ENCODE measurements at regions not wholly inside any gene's neighbourhood (a gene's known extent, or its start where the extent isn't known, plus 50 kb on each side); places are given as distances from the start of the nearest gene placed in this dataset.

- TF ChIP-seq NFIC (IDR thresholded peaks at IDR 0.05) (peak; percentile 70), YY1 (IDR thresholded peaks at IDR 0.05; ENCODE audit: low read depth) (no peak)
Observed at GRCh38 chr17:13888056-13888609, 181.2 kb upstream of the COX10 start.

DNA sequence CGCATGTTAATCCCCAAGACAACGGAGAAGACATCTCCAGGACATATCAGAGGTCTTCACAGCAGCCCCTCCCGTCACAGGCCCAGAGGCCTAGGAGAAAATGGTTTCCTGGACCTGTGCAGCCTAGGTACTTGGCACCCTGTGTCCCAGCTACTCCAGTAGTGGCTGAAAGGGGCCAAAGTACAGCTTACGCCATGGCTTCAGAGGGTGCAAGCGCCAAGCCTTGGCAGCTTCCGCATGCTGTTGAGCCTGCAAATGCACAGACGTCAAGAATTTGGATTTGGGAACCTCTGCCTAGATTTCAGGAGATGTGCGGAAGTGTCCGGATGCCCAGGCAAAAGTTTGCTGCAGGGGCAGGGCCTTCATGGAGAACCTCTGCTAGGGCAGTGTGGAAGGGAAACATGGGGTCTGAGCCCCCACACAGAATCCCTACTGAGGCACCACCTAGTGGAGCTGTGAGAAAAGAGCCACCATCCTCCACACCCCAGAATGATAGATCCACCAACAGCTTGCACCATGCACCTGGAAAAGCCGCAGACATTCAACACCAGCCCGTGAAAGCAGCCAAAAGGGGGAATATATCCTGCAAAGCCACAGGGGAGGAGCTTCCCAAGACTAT is 159.3 kb upstream of the COX10 start:
- TF ChIP-seq CEBPB (IDR thresholded peaks at IDR 0.05) (no peak), ZBTB7A (IDR thresholded peaks at IDR 0.05; ENCODE audit: low read depth) (no peak)
- TF ChIP-seq, protein P1, sequence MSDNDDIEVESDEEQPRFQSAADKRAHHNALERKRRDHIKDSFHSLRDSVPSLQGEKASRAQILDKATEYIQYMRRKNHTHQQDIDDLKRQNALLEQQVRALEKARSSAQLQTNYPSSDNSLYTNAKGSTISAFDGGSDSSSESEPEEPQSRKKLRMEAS (IDR thresholded peaks at IDR 0.05): no peak
- TF ChIP-seq, protein P2, sequence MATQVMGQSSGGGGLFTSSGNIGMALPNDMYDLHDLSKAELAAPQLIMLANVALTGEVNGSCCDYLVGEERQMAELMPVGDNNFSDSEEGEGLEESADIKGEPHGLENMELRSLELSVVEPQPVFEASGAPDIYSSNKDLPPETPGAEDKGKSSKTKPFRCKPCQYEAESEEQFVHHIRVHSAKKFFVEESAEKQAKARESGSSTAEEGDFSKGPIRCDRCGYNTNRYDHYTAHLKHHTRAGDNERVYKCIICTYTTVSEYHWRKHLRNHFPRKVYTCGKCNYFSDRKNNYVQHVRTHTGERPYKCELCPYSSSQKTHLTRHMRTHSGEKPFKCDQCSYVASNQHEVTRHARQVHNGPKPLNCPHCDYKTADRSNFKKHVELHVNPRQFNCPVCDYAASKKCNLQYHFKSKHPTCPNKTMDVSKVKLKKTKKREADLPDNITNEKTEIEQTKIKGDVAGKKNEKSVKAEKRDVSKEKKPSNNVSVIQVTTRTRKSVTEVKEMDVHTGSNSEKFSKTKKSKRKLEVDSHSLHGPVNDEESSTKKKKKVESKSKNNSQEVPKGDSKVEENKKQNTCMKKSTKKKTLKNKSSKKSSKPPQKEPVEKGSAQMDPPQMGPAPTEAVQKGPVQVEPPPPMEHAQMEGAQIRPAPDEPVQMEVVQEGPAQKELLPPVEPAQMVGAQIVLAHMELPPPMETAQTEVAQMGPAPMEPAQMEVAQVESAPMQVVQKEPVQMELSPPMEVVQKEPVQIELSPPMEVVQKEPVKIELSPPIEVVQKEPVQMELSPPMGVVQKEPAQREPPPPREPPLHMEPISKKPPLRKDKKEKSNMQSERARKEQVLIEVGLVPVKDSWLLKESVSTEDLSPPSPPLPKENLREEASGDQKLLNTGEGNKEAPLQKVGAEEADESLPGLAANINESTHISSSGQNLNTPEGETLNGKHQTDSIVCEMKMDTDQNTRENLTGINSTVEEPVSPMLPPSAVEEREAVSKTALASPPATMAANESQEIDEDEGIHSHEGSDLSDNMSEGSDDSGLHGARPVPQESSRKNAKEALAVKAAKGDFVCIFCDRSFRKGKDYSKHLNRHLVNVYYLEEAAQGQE (IDR thresholded peaks at IDR 0.05; ENCODE audit: low read depth): no peak
- TF ChIP-seq, protein P3, sequence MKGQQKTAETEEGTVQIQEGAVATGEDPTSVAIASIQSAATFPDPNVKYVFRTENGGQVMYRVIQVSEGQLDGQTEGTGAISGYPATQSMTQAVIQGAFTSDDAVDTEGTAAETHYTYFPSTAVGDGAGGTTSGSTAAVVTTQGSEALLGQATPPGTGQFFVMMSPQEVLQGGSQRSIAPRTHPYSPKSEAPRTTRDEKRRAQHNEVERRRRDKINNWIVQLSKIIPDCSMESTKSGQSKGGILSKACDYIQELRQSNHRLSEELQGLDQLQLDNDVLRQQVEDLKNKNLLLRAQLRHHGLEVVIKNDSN (IDR thresholded peaks at IDR 0.05): no peak

- no peak for TF ChIP-seq NFIC (IDR thresholded peaks at IDR 0.05)
- no peak for TF ChIP-seq CREB1 (IDR thresholded peaks at IDR 0.05; ENCODE audit: low read depth)
- TF ChIP-seq YY1 (IDR thresholded peaks at IDR 0.05; ENCODE audit: low read depth): no peak
- TF ChIP-seq RAD21 (IDR thresholded peaks at IDR 0.05; ENCODE audit: low read depth): no peak
- TF ChIP-seq EP300 (IDR thresholded peaks at IDR 0.05; ENCODE audit: borderline replicate concordance): no peak
- no peak for TF ChIP-seq EGR1 (IDR thresholded peaks at IDR 0.05)
- no peak for TF ChIP-seq CEBPB (IDR thresholded peaks at IDR 0.05)
- TF ChIP-seq ZBTB7A (IDR thresholded peaks at IDR 0.05; ENCODE audit: low read depth): no peak
- TF ChIP-seq, protein P1 (IDR thresholded peaks at IDR 0.05): no peak
Observed at GRCh38 chr17:13917634-13918033, 151.7 kb upstream of the COX10 start.

- TF ChIP-seq NFIC (IDR thresholded peaks at IDR 0.05) (no peak), YY1 (IDR thresholded peaks at IDR 0.05; ENCODE audit: low read depth) (no peak), ZBTB7A (IDR thresholded peaks at IDR 0.05; ENCODE audit: low read depth) (no peak), CREB1 (IDR thresholded peaks at IDR 0.05; ENCODE audit: low read depth) (no peak), TAF1 (IDR thresholded peaks at IDR 0.05; ENCODE audit: low read depth) (no peak), TEAD4 (IDR thresholded peaks at IDR 0.05) (no peak), RAD21 (IDR thresholded peaks at IDR 0.05; ENCODE audit: low read depth) (no peak), EP300 (IDR thresholded peaks at IDR 0.05; ENCODE audit: borderline replicate concordance) (no peak), EGR1 (IDR thresholded peaks at IDR 0.05) (no peak), FOXM1 (IDR thresholded peaks at IDR 0.05; ENCODE audit: borderline replicate concordance, low read depth) (no peak), CEBPB (IDR thresholded peaks at IDR 0.05) (no peak), TCF12 (IDR thresholded peaks at IDR 0.05; ENCODE audit: low read depth) (no peak)
- TF ChIP-seq, protein P3 (IDR thresholded peaks at IDR 0.05): no peak
- TF ChIP-seq, protein P2 (IDR thresholded peaks at IDR 0.05; ENCODE audit: low read depth): no peak
Observed at GRCh38 chr17:13918247-13918646, 151.1 kb upstream of the COX10 start.

DNA sequence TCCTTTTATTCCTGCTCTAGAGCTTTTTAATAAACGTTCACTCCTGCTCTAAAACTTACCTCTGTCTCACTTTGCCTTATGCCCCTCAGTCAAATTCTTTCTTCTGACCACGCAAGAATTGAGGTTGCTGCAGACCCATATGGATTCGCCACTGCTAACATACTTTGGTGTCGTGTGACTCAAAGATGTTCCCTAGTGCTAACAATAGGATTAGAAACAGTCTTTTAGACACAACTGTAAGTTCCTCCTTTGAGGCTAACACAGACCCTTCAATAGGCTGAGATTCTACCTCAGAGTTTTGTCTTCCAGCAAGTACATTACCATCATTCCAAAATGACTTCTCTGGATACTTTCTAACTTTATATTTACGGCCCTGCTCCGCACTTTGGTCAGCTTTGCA is 149.5 kb upstream of the COX10 start:
- TF ChIP-seq EP300 (IDR thresholded peaks at IDR 0.05; ENCODE audit: borderline replicate concordance): no peak
- TF ChIP-seq TCF12 (IDR thresholded peaks at IDR 0.05; ENCODE audit: low read depth): no peak
- TF ChIP-seq YY1 (IDR thresholded peaks at IDR 0.05; ENCODE audit: low read depth): no peak
- TF ChIP-seq, protein P1 (IDR thresholded peaks at IDR 0.05): no peak
- TF ChIP-seq ZBTB7A (IDR thresholded peaks at IDR 0.05; ENCODE audit: low read depth): no peak
- no peak for TF ChIP-seq FOXM1 (IDR thresholded peaks at IDR 0.05; ENCODE audit: borderline replicate concordance, low read depth)
- TF ChIP-seq, protein P3 (IDR thresholded peaks at IDR 0.05): no peak
- no peak for TF ChIP-seq TAF1 (IDR thresholded peaks at IDR 0.05; ENCODE audit: low read depth)

- no peak for TF ChIP-seq YY1 (IDR thresholded peaks at IDR 0.05; ENCODE audit: low read depth)
- TF ChIP-seq, protein P1 (IDR thresholded peaks at IDR 0.05): no peak
- TF ChIP-seq FOXM1 (IDR thresholded peaks at IDR 0.05; ENCODE audit: borderline replicate concordance, low read depth): no peak
- TF ChIP-seq TAF1 (IDR thresholded peaks at IDR 0.05; ENCODE audit: low read depth): no peak
Observed at GRCh38 chr17:13920413-13920812, 148.9 kb upstream of the COX10 start.
